Osteocyte (in vitro differentiated cells): ENCODE measurements at regions not wholly inside any gene's neighbourhood (a gene's known extent, or its start where the extent isn't known, plus 50 kb on each side); places are given as distances from the start of the nearest gene placed in this dataset.
"Not testable (repeated sequence)": the region's sequence is repeated elsewhere in the genome, so short reads cannot be mapped to it uniquely, and the experiment has no call there.

ENCODE experiments used
- DNase-seq: peaks from one replicate; pipeline ENCODE4 v3.0.0; 2021; ENCODE audit warnings: mixed read lengths; ENCODE audit not compliant: unreplicated experiment; ENCODE audit errors: extremely low spot score
- H3K27ac Mint-ChIP-seq: one replicate; pipeline ENCODE4 v1.8.0; 2021; ENCODE audit warnings: mild to moderate bottlenecking, mixed read lengths; ENCODE audit not compliant: unreplicated experiment
- H3K27me3 Mint-ChIP-seq: one replicate; pipeline ENCODE4 v1.8.0; 2021; ENCODE audit warnings: mixed read lengths; ENCODE audit not compliant: unreplicated experiment
- H3K36me3 Mint-ChIP-seq: one replicate; pipeline ENCODE4 v1.8.0; 2021; ENCODE audit warnings: mixed read lengths; ENCODE audit not compliant: unreplicated experiment
- H3K4me1 Mint-ChIP-seq: one replicate; pipeline ENCODE4 v1.8.0; 2021; ENCODE audit warnings: mixed read lengths; ENCODE audit not compliant: unreplicated experiment
- H3K4me3 Mint-ChIP-seq: one replicate; pipeline ENCODE4 v1.8.0; 2021; ENCODE audit warnings: mild to moderate bottlenecking, moderate library complexity, mixed read lengths; ENCODE audit not compliant: unreplicated experiment
- H3K9me3 Mint-ChIP-seq: one replicate; pipeline ENCODE4 v1.8.0; 2021; ENCODE audit warnings: mixed read lengths; ENCODE audit not compliant: unreplicated experiment
- CTCF ChIP-seq: fragments of 200-600 bp; sonication (generic); IDR thresholded peaks from 2 replicates; pipeline ENCODE4 v1.5.0; 2021; ENCODE audit warnings: antibody characterized with exemption, mild to moderate bottlenecking, moderate library complexity

- H3K4me1 Mint-ChIP-seq, H3K27me3 Mint-ChIP-seq, DNase-seq, H3K36me3 Mint-ChIP-seq, H3K27ac Mint-ChIP-seq, H3K9me3 Mint-ChIP-seq, H3K4me3 Mint-ChIP-seq: not testable (repeated sequence)
Observed at GRCh38 chrX:84858771-84859170, 144.9 kb upstream of the APOOL start.

GRCh38 chrX:84865113-84865512 lies 138.6 kb upstream of the APOOL start:
- H3K27ac Mint-ChIP-seq: no peak overlapping the region
- H3K4me1 Mint-ChIP-seq: no peaks in the 10 kb centered on the region
- no peak for DNase-seq
- no peak overlapping the region for H3K4me3 Mint-ChIP-seq
- peaks cover 27% of the 10 kb centered on the region for H3K9me3 Mint-ChIP-seq
- no peaks in the 10 kb centered on the region for H3K27me3 Mint-ChIP-seq
- H3K36me3 Mint-ChIP-seq: no peaks in the 10 kb centered on the region
- no peak for TF ChIP-seq CTCF

- not testable (repeated sequence) for H3K4me3 Mint-ChIP-seq, H3K27ac Mint-ChIP-seq, H3K4me1 Mint-ChIP-seq, DNase-seq, H3K27me3 Mint-ChIP-seq, H3K36me3 Mint-ChIP-seq
- H3K9me3 Mint-ChIP-seq: peaks cover 25% of the 10 kb centered on the region
Observed at GRCh38 chrX:84870281-84870680, 133.4 kb upstream of the APOOL start.

GRCh38 chrX:84872160-84872771 lies 131.4 kb upstream of the APOOL start:
- not testable (repeated sequence) for H3K4me1 Mint-ChIP-seq, H3K27me3 Mint-ChIP-seq, H3K27ac Mint-ChIP-seq, H3K4me3 Mint-ChIP-seq, DNase-seq, H3K36me3 Mint-ChIP-seq
- H3K9me3 Mint-ChIP-seq: peaks cover 16% of the 10 kb centered on the region

- TF ChIP-seq CTCF: no peak
- DNase-seq: no peak
- Mint-ChIP-seq H3K27me3 (no peaks in the 10 kb centered on the region), H3K4me3 (no peak overlapping the region), H3K36me3 (no peaks in the 10 kb centered on the region), H3K4me1 (no peaks in the 10 kb centered on the region), H3K9me3 (peaks cover 16% of the 10 kb centered on the region), H3K27ac (no peak overlapping the region)
Observed at GRCh38 chrX:84873176-84873575, 130.5 kb upstream of the APOOL start.

GRCh38 chrX:84876876-84877275 lies 126.8 kb upstream of the APOOL start:
- no peak overlapping the region for H3K27ac Mint-ChIP-seq
- no peaks in the 10 kb centered on the region for H3K36me3 Mint-ChIP-seq
- no peak for TF ChIP-seq CTCF
- DNase-seq: no peak
- H3K9me3 Mint-ChIP-seq: peaks cover 5% of the 10 kb centered on the region
- H3K4me1 Mint-ChIP-seq: no peaks in the 10 kb centered on the region
- H3K27me3 Mint-ChIP-seq: no peaks in the 10 kb centered on the region
- H3K4me3 Mint-ChIP-seq: no peak overlapping the region

GRCh38 chrX:84893897-84894296 lies 109.8 kb upstream of the APOOL start:
- Mint-ChIP-seq H3K4me1 (no peaks in the 10 kb centered on the region), H3K9me3 (no peaks in the 10 kb centered on the region), H3K4me3 (no peak overlapping the region), H3K36me3 (no peaks in the 10 kb centered on the region), H3K27ac (no peak overlapping the region), H3K27me3 (no peaks in the 10 kb centered on the region)
- no peak for DNase-seq
- TF ChIP-seq CTCF: no peak
